Transverse colon (tissue), 4 donors: ENCODE measurements at regions not wholly inside any gene's neighbourhood (a gene's known extent, or its start where the extent isn't known, plus 50 kb on each side); places are given as distances from the start of the nearest gene placed in this dataset.

Experiments used
- EP300 ChIP-seq: sonication (generic); formaldehyde crosslinking; IDR thresholded peaks from one replicate; pipeline ENCODE4 v1.6.1; 2017; ENCODE audit warnings: antibody characterized with exemption, low read depth
- POLR2A ChIP-seq: fragments of 450-650 bp; IDR thresholded peaks from one replicate; pipeline ENCODE4 v1.6.1; 2016; ENCODE audit warnings: antibody characterized with exemption, mild to moderate bottlenecking, moderate library complexity
- POLR2AphosphoS5 ChIP-seq, 3 donors: sonication (generic); formaldehyde crosslinking; IDR thresholded peaks; one replicate each; pipeline ENCODE4 v1.6.1; 2016; ENCODE audit warnings: antibody characterized with exemption in 3 of 3
- TF ChIP-seq, protein P1 (sequence below), 5 experiments: fragments of 200-600 bp in 3 of 5; fragments of 450-650 bp in 2 of 5; sonication (generic) in 3 of 5; IDR thresholded peaks; 1 replicate in 2 of 5; 2 replicates in 3 of 5; pipeline ENCODE4 v1.5.1; 2016 to 2017; ENCODE audit warnings: antibody characterized with exemption in 5 of 5, inconsistent platforms in 3 of 5, mild to moderate bottlenecking in 2 of 5, moderate library complexity in 1 of 5

DNA sequence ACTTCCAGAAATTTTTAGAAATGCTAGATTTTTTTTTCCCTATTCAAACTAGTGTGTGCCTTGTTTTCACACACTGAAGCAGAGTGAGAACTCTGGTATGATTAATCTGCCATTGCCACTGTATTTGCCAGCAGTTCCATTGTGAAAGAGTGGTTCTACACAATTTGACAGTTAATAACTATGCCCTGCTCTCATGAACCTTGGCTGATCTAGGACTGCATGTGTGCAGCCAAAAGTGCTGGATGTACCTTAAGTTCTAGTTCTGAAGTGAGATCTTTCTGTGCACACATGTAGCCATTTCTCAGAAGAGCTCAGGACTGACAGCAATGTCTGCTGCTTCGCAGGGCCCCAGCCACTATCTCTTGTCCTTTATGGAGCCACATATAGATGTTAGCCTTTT, 328.2 kb upstream of the SPRY2 start:
- TF ChIP-seq, protein P1, sequence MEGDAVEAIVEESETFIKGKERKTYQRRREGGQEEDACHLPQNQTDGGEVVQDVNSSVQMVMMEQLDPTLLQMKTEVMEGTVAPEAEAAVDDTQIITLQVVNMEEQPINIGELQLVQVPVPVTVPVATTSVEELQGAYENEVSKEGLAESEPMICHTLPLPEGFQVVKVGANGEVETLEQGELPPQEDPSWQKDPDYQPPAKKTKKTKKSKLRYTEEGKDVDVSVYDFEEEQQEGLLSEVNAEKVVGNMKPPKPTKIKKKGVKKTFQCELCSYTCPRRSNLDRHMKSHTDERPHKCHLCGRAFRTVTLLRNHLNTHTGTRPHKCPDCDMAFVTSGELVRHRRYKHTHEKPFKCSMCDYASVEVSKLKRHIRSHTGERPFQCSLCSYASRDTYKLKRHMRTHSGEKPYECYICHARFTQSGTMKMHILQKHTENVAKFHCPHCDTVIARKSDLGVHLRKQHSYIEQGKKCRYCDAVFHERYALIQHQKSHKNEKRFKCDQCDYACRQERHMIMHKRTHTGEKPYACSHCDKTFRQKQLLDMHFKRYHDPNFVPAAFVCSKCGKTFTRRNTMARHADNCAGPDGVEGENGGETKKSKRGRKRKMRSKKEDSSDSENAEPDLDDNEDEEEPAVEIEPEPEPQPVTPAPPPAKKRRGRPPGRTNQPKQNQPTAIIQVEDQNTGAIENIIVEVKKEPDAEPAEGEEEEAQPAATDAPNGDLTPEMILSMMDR (IDR thresholded peaks at IDR 0.05): no peak
- TF ChIP-seq POLR2A (no peak), POLR2AphosphoS5 (IDR thresholded peaks at IDR 0.05) (no peak), EP300 (no peak)
